SK-N-SH treated with all-trans-retinoic acid at 6 μM for 48 hours (cell line): ENCODE measurements at regions not wholly inside any gene's neighbourhood (a gene's known extent, or its start where the extent isn't known, plus 50 kb on each side); places are given as distances from the start of the nearest gene placed in this dataset.

Experiments
- ARNTL ChIP-seq: fragments of 450-650 bp; formaldehyde crosslinking; IDR thresholded peaks from 2 replicates; pipeline ENCODE4 v1.5.0; 2020; ENCODE audit warnings: low read depth, mild to moderate bottlenecking, moderate library complexity, borderline replicate concordance
- GLIS3 ChIP-seq: fragments of 250-450 bp; sonication (Bioruptor Pico); IDR thresholded peaks from 2 replicates; pipeline ENCODE4 v1.5.0; 2020; ENCODE audit warnings: mild to moderate bottlenecking, moderate library complexity
- RARB ChIP-seq: fragments of 250-450 bp; sonication (Bioruptor Pico); IDR thresholded peaks from 2 replicates; pipeline ENCODE4 v1.8.0; 2021; ENCODE audit warnings: mild to moderate bottlenecking, moderate library complexity
- TOX ChIP-seq: fragments of 250-450 bp; sonication (Bioruptor Pico); IDR thresholded peaks from 2 replicates; pipeline ENCODE4 v1.8.0; 2021; ENCODE audit warnings: mild to moderate bottlenecking, moderate library complexity, borderline replicate concordance
- ZC3H10 ChIP-seq: fragments of 250-450 bp; sonication (Bioruptor Pico); IDR thresholded peaks from 2 replicates; pipeline ENCODE4 v1.5.1; 2021; ENCODE audit warnings: mild to moderate bottlenecking, moderate library complexity
- ZFP3 ChIP-seq: fragments of 250-450 bp; sonication (Bioruptor Pico); IDR thresholded peaks from 2 replicates; pipeline ENCODE4 v1.5.0; 2020; ENCODE audit warnings: mild to moderate bottlenecking, moderate library complexity
- ZFP30 ChIP-seq: fragments of 450-650 bp; formaldehyde crosslinking; IDR thresholded peaks from 2 replicates; pipeline ENCODE4 v1.5.0; 2022; ENCODE audit warnings: mild to moderate bottlenecking, moderate library complexity
- ZNF8 ChIP-seq: fragments of 450-650 bp; formaldehyde crosslinking; IDR thresholded peaks from 2 replicates; pipeline ENCODE4 v1.5.0; 2020; ENCODE audit warnings: mild to moderate bottlenecking, moderate library complexity
- TF ChIP-seq, protein P1 (sequence below): fragments of 250-450 bp; sonication (Bioruptor Pico); IDR thresholded peaks from 2 replicates; pipeline ENCODE4 v1.5.1; 2020; ENCODE audit warnings: low read depth, mild to moderate bottlenecking, moderate library complexity
- TF ChIP-seq, protein P2 (sequence below): fragments of 250-450 bp; sonication (Bioruptor Pico); IDR thresholded peaks from 2 replicates; pipeline ENCODE4 v1.8.0; 2020; ENCODE audit warnings: mild to moderate bottlenecking, moderate library complexity, borderline replicate concordance

DNA sequence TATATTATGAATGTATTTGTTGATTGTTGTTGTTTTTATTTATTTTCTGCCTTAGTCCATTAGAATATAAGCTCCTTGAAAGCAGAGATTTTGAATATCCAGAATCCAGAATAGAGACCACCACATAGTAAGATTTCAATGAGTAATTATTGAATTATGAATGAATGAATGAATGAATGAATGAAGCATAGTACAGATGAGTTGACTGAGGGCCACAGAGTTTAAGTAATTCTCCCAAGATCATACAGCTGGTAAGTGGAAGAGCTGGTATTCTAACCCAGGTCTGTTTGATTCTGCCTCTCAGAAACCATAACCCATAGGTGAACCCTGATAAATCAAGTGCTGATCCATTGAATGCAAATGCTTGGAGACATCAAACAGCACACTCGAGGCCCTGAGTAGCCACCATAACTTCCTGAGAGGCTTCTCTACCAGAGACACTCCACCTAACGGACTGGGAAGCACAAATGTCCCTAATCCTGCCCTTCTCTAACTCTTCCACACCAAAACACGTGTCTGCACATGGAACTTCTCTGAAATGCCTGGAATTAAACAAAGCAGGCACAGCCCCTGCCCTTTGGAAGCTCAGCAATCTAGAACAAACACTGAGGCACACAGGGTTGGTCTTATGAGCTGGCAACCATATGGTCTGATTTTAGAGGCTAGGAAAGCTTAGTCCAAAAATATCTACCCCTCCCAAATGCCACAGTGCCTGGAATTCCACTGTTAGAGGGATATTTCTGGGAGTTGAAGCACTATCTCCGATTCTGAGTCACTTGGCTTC lies 190.1 kb downstream of the FOXO1 start:
- TF ChIP-seq, protein P1, sequence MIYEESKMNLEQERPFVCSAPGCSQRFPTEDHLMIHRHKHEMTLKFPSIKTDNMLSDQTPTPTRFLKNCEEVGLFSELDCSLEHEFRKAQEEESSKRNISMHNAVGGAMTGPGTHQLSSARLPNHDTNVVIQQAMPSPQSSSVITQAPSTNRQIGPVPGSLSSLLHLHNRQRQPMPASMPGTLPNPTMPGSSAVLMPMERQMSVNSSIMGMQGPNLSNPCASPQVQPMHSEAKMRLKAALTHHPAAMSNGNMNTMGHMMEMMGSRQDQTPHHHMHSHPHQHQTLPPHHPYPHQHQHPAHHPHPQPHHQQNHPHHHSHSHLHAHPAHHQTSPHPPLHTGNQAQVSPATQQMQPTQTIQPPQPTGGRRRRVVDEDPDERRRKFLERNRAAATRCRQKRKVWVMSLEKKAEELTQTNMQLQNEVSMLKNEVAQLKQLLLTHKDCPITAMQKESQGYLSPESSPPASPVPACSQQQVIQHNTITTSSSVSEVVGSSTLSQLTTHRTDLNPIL (CRISPR knock-in tag): no peak
- TF ChIP-seq ZFP3 (CRISPR knock-in tag): no peak
- no peak for TF ChIP-seq TOX (CRISPR knock-in tag)
- no peak for TF ChIP-seq ZNF8
- TF ChIP-seq ARNTL (CRISPR knock-in tag): no peak
- no peak for TF ChIP-seq ZC3H10 (CRISPR knock-in tag)
- no peak for TF ChIP-seq GLIS3 (CRISPR knock-in tag)
- TF ChIP-seq, protein P2, sequence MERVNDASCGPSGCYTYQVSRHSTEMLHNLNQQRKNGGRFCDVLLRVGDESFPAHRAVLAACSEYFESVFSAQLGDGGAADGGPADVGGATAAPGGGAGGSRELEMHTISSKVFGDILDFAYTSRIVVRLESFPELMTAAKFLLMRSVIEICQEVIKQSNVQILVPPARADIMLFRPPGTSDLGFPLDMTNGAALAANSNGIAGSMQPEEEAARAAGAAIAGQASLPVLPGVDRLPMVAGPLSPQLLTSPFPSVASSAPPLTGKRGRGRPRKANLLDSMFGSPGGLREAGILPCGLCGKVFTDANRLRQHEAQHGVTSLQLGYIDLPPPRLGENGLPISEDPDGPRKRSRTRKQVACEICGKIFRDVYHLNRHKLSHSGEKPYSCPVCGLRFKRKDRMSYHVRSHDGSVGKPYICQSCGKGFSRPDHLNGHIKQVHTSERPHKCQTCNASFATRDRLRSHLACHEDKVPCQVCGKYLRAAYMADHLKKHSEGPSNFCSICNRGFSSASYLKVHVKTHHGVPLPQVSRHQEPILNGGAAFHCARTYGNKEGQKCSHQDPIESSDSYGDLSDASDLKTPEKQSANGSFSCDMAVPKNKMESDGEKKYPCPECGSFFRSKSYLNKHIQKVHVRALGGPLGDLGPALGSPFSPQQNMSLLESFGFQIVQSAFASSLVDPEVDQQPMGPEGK (CRISPR knock-in tag): no peak
- TF ChIP-seq RARB (CRISPR knock-in tag): no peak
- TF ChIP-seq ZFP30 (CRISPR knock-in tag): no peak
